Mesendoderm (in vitro differentiated cells): ENCODE measurements at regions not wholly inside any gene's neighbourhood (a gene's known extent, or its start where the extent isn't known, plus 50 kb on each side); places are given as distances from the start of the nearest gene placed in this dataset.

ENCODE experiments used
- DNase-seq: peaks from one replicate; pipeline ENCODE4 v3.0.0; 2013
- H2AK5ac ChIP-seq: 2 replicates; pipeline ENCODE4 v1.6.1; 2013; ENCODE audit warnings: low read length, inconsistent platforms
- H2BK120ac ChIP-seq: 2 replicates; pipeline ENCODE4 v1.6.1; 2013; ENCODE audit warnings: low read depth, mild to moderate bottlenecking, low read length, moderate library complexity, mixed read lengths
- H2BK15ac ChIP-seq: replicated peaks from 2 replicates; pipeline ENCODE4 v1.6.1; 2013; ENCODE audit warnings: low read depth, mild to moderate bottlenecking, moderate library complexity
- H2BK5ac ChIP-seq: 2 replicates; pipeline ENCODE4 v1.6.1; 2013; ENCODE audit warnings: low read length, inconsistent platforms
- H3K18ac ChIP-seq: 2 replicates; pipeline ENCODE4 v1.6.1; 2013; ENCODE audit warnings: mild to moderate bottlenecking, low read length, mixed read lengths
- H3K23ac ChIP-seq: one replicate; pipeline ENCODE4 v1.6.1; 2013; ENCODE audit warnings: low read length
- H3K27ac ChIP-seq: 2 replicates; pipeline ENCODE4 v1.5.1; 2013; ENCODE audit warnings: low read depth, mild to moderate bottlenecking, inconsistent platforms, low read length, moderate library complexity
- H3K27me3 ChIP-seq: 2 replicates; pipeline ENCODE4 v1.6.1; 2013; ENCODE audit warnings: low read length, control low read depth, mild to moderate bottlenecking, inconsistent platforms; ENCODE audit not compliant: insufficient read depth, poor library complexity
- H3K36me3 ChIP-seq: 2 replicates; pipeline ENCODE4 v1.6.1; 2013; ENCODE audit warnings: low read length, inconsistent platforms; ENCODE audit not compliant: control insufficient read depth, insufficient read depth
- H3K4ac ChIP-seq: one replicate; pipeline ENCODE4 v1.6.1; 2013; ENCODE audit warnings: low read depth, mild to moderate bottlenecking, low read length, moderate library complexity
- H3K4me1 ChIP-seq: 2 replicates; pipeline ENCODE4 v1.6.1; 2013; ENCODE audit warnings: low read depth, low read length, inconsistent platforms; ENCODE audit not compliant: control insufficient read depth
- H3K4me2 ChIP-seq: 2 replicates; pipeline ENCODE4 v1.6.1; 2013; ENCODE audit warnings: low read length
- H3K4me3 ChIP-seq: 2 replicates; pipeline ENCODE4 v1.5.1; 2013; ENCODE audit warnings: mild to moderate bottlenecking, low read length
- H3K56ac ChIP-seq: one replicate; pipeline ENCODE4 v1.6.1; 2013; ENCODE audit warnings: low read length
- H3K79me1 ChIP-seq: 2 replicates; pipeline ENCODE4 v1.6.1; 2013; ENCODE audit warnings: low read length, inconsistent platforms
- H3K79me2 ChIP-seq: 2 replicates; pipeline ENCODE4 v1.6.1; 2013; ENCODE audit warnings: mild to moderate bottlenecking, low read length; ENCODE audit not compliant: control insufficient read depth, insufficient read depth
- H3K9ac ChIP-seq: 2 replicates; pipeline ENCODE4 v1.6.1; 2013; ENCODE audit warnings: low read length, inconsistent platforms
- H4K5ac ChIP-seq: one replicate; pipeline ENCODE4 v1.6.1; 2013; ENCODE audit warnings: low read length
- H4K8ac ChIP-seq: one replicate; pipeline ENCODE4 v1.6.1; 2013; ENCODE audit warnings: low read depth, mild to moderate bottlenecking, control low read depth, low read length, moderate library complexity
- WGBS: extraction: QIAGEN DNeasy Blood & Tissue Kit; methylation state at CpG from one replicate; pipeline ENCODE4 v1.1.7; 2013; ENCODE audit warnings: low lambda C conversion rate, missing lambda C conversion rate; ENCODE audit not compliant: insufficient coverage; ENCODE audit errors: extremely low coverage; 5-methylcytosine and 5-hydroxymethylcytosine counted together

DNA sequence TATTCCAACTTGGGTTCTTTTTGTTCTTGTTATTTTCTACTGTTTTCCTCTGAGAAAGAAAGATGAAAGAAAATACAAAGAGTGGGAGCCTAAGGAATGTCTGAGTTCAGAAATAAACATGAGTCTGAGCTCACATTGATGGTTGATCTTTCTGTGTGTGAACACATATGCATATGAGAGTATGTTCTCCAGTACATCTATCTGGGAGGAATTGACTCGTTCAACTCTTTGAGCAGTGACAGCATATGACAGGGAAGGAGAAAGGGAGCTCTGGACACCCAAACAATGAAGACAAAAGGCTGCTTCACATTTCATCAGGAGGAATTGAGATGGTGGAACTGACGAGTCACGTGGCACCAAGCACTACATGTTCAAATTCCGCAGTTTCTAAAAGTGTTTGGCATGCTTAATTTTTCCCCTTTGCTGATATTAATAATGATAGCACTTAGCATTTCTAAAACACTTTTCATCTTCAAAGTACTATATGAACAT, 229.8 kb upstream of the ACVR2A start:
- DNase-seq = no peak
- Histone ChIP-seq H3K36me3 (no peaks in the 10 kb centered on the region), H2AK5ac (no peak overlapping the region), H3K4me2 (no peak overlapping the region), H2BK5ac (no peak overlapping the region), H3K27ac (no peak overlapping the region), H3K79me1 (no peaks in the 10 kb centered on the region), H3K23ac (no peak overlapping the region), H3K18ac (no peak overlapping the region), H3K4me3 (no peak overlapping the region), H3K79me2 (no peaks in the 10 kb centered on the region), H2BK15ac (no peak overlapping the region), H4K8ac (no peak overlapping the region), H3K9ac (no peak overlapping the region), H2BK120ac (no peak overlapping the region), H3K27me3 (no peaks in the 10 kb centered on the region), H3K4me1 (no peaks in the 10 kb centered on the region), H3K56ac (no peak overlapping the region), H3K4ac (no peak overlapping the region), H4K5ac (no peak overlapping the region)
- WGBS = no CpG with 5 or more reads among the region's 4 CpGs

DNA sequence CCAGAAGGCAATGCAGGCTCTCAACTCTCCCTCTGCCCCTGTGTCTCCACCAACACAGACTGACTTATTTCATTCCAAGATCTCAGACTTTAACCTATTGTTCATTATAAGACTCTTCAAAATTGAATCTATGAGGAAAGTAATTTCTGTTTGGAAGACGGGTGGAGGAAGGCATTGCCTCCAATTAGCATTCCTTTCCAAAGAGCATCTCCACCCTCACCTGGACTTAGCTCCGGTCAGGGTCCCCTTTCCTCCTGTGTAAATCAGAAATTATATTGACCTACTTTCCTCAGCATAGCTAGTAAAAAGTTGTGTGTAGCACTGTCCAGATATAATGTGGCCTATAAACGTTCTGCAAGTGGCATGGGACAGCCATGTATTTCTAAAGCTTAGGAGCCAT, 230.4 kb upstream of the ACVR2A start:
- Histone ChIP-seq H2BK5ac (no peak overlapping the region), H4K5ac (no peak overlapping the region), H3K4ac (no peak overlapping the region), H3K27ac (no peak overlapping the region), H4K8ac (no peak overlapping the region), H2BK120ac (no peak overlapping the region), H3K18ac (no peak overlapping the region), H3K4me1 (no peaks in the 10 kb centered on the region), H3K79me2 (no peaks in the 10 kb centered on the region), H2BK15ac (no peak overlapping the region), H2AK5ac (no peak overlapping the region), H3K23ac (no peak overlapping the region), H3K4me2 (no peak overlapping the region), H3K9ac (no peak overlapping the region), H3K56ac (no peak overlapping the region), H3K36me3 (no peaks in the 10 kb centered on the region), H3K4me3 (no peak overlapping the region), H3K79me1 (no peaks in the 10 kb centered on the region), H3K27me3 (no peaks in the 10 kb centered on the region)
- WGBS = no CpG with 5 or more reads among the region's 3 CpGs
- no peak for DNase-seq

DNA sequence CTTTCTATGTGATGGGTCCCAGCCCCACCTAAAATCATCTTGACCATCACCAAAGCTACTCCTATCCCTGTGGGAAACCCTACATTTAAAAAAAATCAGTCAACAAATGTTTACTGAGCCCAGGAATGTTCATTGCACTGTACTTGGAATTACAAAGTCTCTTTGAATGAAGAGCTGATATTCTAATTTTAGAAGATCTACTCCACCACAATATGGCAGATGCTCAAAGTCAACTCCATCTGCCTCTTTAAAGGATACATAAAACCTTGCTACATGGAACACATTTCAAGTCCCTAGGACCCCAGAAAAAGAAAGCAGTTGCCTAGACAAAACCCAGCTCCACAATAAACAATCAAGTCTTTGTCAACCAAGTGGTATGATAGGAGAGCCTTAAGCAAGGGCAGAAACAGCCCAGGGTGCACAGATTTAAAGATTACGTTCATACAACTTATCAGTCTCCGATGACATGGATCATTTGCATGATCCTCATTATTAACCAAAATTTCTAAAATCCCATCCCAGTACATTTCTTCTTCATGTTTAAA, 234.3 kb upstream of the ACVR2A start:
- Histone ChIP-seq H3K27ac (no peak overlapping the region), H3K79me2 (no peaks in the 10 kb centered on the region), H4K8ac (no peak overlapping the region), H3K56ac (no peak overlapping the region), H2BK5ac (no peak overlapping the region), H3K4me2 (no peak overlapping the region), H2AK5ac (no peak overlapping the region), H3K4me3 (no peak overlapping the region), H3K27me3 (no peaks in the 10 kb centered on the region), H4K5ac (no peak overlapping the region), H3K18ac (no peak overlapping the region), H2BK120ac (no peak overlapping the region), H3K4ac (no peak overlapping the region), H3K23ac (no peak overlapping the region), H2BK15ac (no peak overlapping the region), H3K9ac (no peak overlapping the region), H3K36me3 (no peaks in the 10 kb centered on the region), H3K4me1 (no peaks in the 10 kb centered on the region), H3K79me1 (no peaks in the 10 kb centered on the region)
- whole genome bisulfite sequencing = no CpG with 5 or more reads among the region's 2 CpGs
- DNase-seq = peak; percentile 37

DNA sequence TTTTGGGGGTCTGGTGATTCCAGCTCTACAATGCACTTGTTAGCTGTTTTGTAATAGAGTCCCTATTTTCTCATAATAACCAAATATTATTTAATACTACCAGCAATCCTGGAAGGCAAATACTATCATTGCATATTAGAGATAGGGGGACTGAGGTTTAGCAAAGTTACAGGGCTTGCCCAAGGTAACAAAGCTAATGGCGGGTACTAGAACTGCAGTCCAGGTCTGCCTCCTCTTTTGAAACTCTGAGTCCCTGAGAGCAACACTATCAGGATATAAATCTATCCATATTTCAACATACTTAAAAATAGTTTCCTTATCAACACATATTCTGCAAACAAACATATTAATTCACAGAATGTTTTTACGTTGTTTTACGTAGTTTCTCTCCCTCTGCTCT, 235.5 kb upstream of the ACVR2A start:
- H3K9ac ChIP-seq = no peak overlapping the region
- H3K4me1 ChIP-seq = no peaks in the 10 kb centered on the region
- no peak overlapping the region for H2BK120ac ChIP-seq
- no peaks in the 10 kb centered on the region for H3K36me3 ChIP-seq
- H3K56ac ChIP-seq = no peak overlapping the region
- no peak overlapping the region for H3K4ac ChIP-seq
- H4K5ac ChIP-seq = no peak overlapping the region
- no peak overlapping the region for H3K4me3 ChIP-seq
- H3K79me1 ChIP-seq = no peaks in the 10 kb centered on the region
- DNase-seq = no peak
- no peak overlapping the region for H4K8ac ChIP-seq
- H3K27ac ChIP-seq = no peak overlapping the region
- H2BK5ac ChIP-seq = no peak overlapping the region
- H2AK5ac ChIP-seq = no peak overlapping the region
- WGBS = no CpG with 5 or more reads among the region's 3 CpGs
- no peak overlapping the region for H3K4me2 ChIP-seq
- H2BK15ac ChIP-seq = no peak overlapping the region
- no peaks in the 10 kb centered on the region for H3K79me2 ChIP-seq
- H3K18ac ChIP-seq = no peak overlapping the region
- no peaks in the 10 kb centered on the region for H3K27me3 ChIP-seq
- H3K23ac ChIP-seq = no peak overlapping the region

DNA sequence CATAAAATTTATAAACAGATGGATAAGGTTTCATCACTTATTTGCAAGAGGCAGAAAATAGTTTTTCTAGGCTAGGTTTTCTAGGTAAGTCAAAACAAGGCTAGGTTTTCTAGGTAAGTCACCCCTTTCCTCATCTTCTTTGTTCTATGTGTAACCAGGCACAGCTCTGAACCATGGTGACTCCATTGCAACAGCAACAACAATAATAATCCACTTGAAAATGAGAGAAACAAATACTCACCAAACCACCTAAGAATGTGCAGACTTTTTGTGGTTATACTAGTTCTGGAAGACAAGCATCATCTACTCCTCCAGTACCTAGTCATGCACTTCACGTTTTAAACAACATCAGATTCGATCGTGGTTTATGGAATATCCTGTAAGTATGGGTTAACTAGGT, 237.4 kb upstream of the ACVR2A start:
- no peak for DNase-seq
- Histone ChIP-seq H3K4me2 (no peak overlapping the region), H3K23ac (no peak overlapping the region), H3K4me3 (no peak overlapping the region), H2BK15ac (no peak overlapping the region), H4K5ac (no peak overlapping the region), H3K27me3 (no peaks in the 10 kb centered on the region), H3K56ac (no peak overlapping the region), H3K79me1 (no peaks in the 10 kb centered on the region), H3K9ac (no peak overlapping the region), H3K4me1 (no peaks in the 10 kb centered on the region), H3K4ac (no peak overlapping the region), H3K36me3 (no peaks in the 10 kb centered on the region), H2BK5ac (no peak overlapping the region), H3K18ac (no peak overlapping the region), H3K79me2 (no peaks in the 10 kb centered on the region), H2AK5ac (no peak overlapping the region), H4K8ac (no peak overlapping the region), H2BK120ac (no peak overlapping the region), H3K27ac (no peak overlapping the region)
- no CpG with 5 or more reads among the region's 3 CpGs for WGBS

DNA sequence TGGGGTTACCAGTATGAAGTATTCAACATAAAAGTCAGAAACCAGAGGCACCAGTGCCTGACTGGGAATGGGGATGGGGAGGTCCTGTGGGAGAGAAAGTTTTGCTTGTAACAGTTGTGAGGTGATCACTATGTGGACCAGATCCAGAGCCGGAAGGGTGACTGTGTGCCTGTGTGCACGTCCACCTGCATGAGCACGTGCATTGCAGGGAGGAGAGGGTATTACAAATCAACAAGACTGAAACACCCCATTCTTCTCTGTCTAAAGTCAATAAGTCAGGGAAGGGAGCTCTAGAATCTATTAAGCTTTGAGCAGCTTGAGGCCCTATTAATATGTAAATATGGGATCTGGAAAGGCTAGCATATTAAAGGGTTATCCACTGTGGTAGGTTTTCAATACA, 241.0 kb upstream of the ACVR2A start:
- WGBS = no CpG with 5 or more reads among the region's 3 CpGs
- Histone ChIP-seq H3K4ac (no peak overlapping the region), H4K8ac (no peak overlapping the region), H3K9ac (no peak overlapping the region), H3K56ac (no peak overlapping the region), H3K36me3 (no peaks in the 10 kb centered on the region), H2BK120ac (no peak overlapping the region), H3K27ac (no peak overlapping the region), H3K4me3 (no peak overlapping the region), H3K27me3 (no peaks in the 10 kb centered on the region), H3K23ac (no peak overlapping the region), H3K79me1 (no peaks in the 10 kb centered on the region), H2BK5ac (no peak overlapping the region), H2BK15ac (no peak overlapping the region), H3K79me2 (no peaks in the 10 kb centered on the region), H2AK5ac (no peak overlapping the region), H3K4me2 (no peak overlapping the region), H3K18ac (no peak overlapping the region), H4K5ac (no peak overlapping the region), H3K4me1 (no peaks in the 10 kb centered on the region)
- DNase-seq = no peak
